ENCODE measurements at regions not wholly inside any gene's neighbourhood (a gene's known extent, or its start where the extent isn't known, plus 50 kb on each side); places are given as distances from the start of the nearest gene placed in this dataset.
"Not testable (repeated sequence)": the region's sequence is repeated elsewhere in the genome, so short reads cannot be mapped to it uniquely, and the experiment has no call there.

DNA sequence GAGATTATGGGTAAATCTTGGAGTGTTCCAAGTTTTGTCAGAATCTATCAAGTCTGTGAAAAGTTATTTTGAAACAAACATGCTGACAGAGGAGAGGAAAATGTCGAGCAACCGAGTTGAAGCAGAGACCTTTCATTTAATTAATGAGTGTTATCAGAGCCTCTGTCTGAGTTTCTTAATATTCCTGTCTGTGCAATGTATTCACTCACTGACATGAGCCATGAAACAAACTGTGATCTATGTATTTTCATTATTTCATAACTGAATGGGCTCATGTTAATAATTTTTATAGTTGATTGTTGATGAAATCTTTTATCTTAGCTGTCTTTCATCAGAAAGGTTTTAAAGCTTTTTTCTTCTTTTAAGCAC, 144.2 kb upstream of the FAR2 start:
- DNase-seq (ENCODE audit: low spot score), result no peak
- TF ChIP-seq, protein P1, sequence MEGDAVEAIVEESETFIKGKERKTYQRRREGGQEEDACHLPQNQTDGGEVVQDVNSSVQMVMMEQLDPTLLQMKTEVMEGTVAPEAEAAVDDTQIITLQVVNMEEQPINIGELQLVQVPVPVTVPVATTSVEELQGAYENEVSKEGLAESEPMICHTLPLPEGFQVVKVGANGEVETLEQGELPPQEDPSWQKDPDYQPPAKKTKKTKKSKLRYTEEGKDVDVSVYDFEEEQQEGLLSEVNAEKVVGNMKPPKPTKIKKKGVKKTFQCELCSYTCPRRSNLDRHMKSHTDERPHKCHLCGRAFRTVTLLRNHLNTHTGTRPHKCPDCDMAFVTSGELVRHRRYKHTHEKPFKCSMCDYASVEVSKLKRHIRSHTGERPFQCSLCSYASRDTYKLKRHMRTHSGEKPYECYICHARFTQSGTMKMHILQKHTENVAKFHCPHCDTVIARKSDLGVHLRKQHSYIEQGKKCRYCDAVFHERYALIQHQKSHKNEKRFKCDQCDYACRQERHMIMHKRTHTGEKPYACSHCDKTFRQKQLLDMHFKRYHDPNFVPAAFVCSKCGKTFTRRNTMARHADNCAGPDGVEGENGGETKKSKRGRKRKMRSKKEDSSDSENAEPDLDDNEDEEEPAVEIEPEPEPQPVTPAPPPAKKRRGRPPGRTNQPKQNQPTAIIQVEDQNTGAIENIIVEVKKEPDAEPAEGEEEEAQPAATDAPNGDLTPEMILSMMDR (IDR thresholded peaks at IDR 0.05; ENCODE audit: extremely low read depth, missing control alignments), result no peak

DNA sequence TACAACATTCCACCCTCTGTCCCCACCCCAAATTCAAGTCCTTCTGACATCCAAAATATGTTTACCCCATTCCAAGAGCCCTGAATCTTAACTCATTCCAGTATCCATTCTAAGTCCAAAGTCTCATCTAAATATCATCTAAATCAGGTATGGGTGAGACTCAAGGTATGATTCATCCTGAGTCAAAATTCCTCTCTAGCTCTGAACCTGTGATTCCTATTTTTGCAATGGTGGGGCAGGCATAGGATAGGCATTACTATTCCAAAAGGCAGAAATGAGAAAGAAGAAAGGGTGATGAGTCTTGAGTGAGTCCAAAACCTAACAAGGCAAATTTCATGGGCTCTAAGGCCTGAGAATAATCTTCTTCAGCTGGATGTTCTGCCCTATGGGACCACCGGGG, 140.3 kb upstream of the FAR2 start:
- DNase-seq (ENCODE audit: low spot score), result no peak
- TF ChIP-seq, protein P1 (IDR thresholded peaks at IDR 0.05; ENCODE audit: extremely low read depth, missing control alignments), result no peak

DNA sequence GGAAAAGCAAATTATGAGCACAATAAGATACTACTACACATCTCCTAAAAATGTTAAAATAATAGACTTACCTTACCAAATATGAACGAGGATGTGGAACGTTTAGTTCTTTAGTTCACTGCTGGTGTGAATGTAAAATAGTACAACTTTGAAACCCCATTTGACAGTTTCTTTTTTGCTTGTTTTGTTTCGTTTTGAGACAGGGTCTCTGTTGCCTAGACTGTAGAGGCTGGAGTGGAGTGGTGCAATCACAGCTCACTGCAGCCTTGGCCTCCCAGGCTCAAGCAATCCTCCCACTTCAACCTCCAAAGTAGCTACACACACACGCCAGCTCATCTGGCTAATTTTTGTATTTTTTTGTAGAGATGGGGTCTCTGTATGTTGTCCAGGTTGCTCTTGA, 136.4 kb upstream of the FAR2 start:
- TF ChIP-seq, protein P1 (IDR thresholded peaks at IDR 0.05; ENCODE audit: extremely low read depth, missing control alignments), result no peak
- no peak for DNase-seq (ENCODE audit: low spot score)

DNA sequence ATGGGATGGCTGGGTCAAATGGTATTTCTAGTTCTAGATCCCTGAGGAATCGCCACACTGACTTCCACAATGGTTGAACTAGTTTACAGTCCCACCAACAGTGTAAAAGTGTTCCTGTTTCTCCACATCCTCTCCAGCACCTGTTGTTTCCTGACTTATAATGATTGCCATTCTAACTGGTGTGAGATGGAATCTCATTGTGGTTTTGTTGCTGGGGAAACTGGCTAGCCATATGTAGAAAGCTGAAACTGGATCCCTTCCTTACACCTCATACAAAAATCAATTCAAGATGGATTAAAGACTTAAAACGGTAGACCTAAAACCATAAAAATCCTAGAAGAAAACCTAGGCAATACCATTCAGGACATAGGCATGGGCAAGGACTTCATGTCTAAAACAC, 131.5 kb upstream of the FAR2 start:
- DNase-seq (ENCODE audit: low spot score), result not testable (repeated sequence)

DNA sequence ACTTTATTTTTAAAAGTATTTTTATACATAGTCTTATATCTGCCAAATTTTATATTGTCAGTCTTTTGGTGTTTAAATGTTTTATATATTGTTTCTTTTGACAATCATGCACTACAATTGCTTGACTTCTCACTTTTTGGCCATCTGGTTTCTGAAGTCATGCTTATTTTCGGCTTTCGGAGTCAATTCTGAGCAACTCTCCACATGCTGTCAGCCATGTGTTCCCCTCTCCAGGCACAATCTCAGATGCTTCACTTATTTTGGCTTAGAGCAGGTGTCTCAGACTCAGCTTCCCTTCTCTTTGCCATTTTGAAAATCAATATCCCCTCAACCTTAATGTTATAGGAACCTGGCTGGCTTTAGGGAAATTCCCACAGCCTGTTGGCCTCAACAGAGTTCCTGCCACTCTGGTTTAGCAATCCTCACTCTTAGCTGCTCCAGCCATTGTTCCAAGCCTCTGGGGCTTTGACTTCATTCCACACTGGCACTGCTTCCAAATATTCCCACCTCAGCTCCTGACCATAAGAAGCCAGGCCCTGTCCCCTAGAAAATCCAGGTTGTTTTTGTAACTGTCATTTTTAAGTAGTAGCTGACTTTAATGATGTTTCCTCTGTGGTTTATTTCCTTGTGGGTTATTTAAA, 125.5 kb upstream of the FAR2 start:
- DNase-seq (ENCODE audit: low spot score), result no peak
- TF ChIP-seq, protein P1 (IDR thresholded peaks at IDR 0.05; ENCODE audit: extremely low read depth, missing control alignments), result no peak

DNA sequence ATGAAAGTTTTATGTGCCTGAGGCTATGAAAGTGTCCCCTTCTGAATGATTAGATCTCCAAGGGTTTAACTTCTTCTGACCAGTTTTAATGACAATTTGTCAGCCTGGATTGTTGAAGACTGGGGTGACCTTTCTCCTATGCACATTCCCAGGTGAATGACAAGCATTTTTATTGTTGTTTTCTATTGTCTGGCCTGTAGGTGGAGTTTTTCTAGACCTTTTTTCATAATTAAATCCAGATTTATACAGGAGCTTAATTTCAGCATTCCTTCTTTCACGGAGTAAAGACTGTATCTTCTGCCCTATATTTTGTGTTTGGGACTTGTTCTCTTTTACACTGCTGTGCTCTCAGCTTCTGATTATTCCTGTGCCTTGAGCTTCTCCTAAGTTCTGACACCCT, 125.0 kb upstream of the FAR2 start:
- DNase-seq (ENCODE audit: low spot score), result no peak

DNA sequence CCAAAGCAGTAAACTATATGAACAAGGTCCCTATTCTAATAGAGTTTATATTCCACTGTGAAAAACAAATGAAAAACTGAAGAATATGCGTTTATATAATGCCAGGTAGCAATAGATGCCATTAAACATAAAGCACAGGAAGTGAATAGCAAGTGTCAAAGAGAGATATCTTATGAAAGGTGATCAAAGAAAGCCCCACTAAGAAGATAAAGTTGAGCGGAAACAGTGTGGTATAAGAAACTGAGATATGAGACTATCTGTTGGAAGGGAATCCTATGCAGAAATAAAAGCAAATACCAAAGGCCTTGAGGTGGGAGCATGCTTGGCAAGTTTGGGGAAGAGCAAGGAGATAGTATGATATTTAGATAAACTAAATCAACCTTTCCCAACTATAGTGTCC, 123.1 kb upstream of the FAR2 start:
- TF ChIP-seq, protein P1 (IDR thresholded peaks at IDR 0.05; ENCODE audit: extremely low read depth, missing control alignments), result no peak
- no peak for DNase-seq (ENCODE audit: low spot score)

More for the DNA sequence above, 125.0 kb upstream of the FAR2 start:
- TF ChIP-seq, protein P1 (IDR thresholded peaks at IDR 0.05; ENCODE audit: extremely low read depth, missing control alignments), result no peak

DNA sequence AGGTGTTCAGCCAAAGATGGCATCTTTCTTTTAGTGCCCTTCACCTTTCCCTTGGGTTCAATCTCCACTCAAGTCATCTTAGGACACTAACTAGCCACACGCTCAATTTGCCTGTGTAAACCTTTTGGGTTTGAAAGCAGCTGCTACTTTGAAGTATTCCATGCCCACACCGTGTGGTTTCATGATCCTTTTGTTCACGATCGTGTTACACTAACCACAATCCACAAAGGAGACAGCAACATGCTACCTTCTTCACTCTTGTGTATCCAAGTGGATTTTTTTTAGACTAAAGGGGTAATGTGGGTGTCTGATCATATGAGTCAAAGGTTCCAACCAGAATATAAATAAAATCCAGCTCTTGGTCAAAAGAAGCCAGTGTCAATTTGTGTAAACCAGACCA, 122.7 kb upstream of the FAR2 start:
- TF ChIP-seq, protein P1 (IDR thresholded peaks at IDR 0.05; ENCODE audit: extremely low read depth, missing control alignments), result no peak
- no peak for DNase-seq (ENCODE audit: low spot score)

DNA sequence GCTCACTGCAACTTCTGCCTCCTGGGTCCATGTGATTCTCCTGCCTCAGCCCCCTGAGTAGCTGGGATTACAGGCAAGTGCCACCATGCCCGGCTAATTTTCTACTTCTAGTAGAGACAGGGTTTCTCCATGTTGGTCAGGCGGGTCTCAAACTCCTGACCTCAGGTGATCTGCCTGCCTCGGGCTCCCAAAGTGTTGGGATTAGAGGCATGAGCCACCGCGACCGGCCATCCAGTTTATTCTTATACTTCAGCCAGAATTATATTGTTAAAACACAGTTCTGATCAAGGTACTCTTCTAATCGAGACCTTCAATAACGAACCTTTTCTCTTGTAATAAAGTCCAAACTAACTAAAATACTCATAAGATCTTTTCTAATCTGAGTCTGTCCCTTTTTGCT, 119.6 kb upstream of the FAR2 start:
- not testable (repeated sequence) for DNase-seq (ENCODE audit: low spot score)
